NCI-H2171 (cell line): ENCODE measurements at regions not wholly inside any gene's neighbourhood (a gene's known extent, or its start where the extent isn't known, plus 50 kb on each side); places are given as distances from the start of the nearest gene placed in this dataset.
"Not testable (repeated sequence)": the region's sequence is repeated elsewhere in the genome, so short reads cannot be mapped to it uniquely, and the experiment has no call there.

Experiments used
- DNase-seq: peaks from one replicate; lab custom pipeline; 2025; lab: John Stamatoyannopoulos, UW

DNA sequence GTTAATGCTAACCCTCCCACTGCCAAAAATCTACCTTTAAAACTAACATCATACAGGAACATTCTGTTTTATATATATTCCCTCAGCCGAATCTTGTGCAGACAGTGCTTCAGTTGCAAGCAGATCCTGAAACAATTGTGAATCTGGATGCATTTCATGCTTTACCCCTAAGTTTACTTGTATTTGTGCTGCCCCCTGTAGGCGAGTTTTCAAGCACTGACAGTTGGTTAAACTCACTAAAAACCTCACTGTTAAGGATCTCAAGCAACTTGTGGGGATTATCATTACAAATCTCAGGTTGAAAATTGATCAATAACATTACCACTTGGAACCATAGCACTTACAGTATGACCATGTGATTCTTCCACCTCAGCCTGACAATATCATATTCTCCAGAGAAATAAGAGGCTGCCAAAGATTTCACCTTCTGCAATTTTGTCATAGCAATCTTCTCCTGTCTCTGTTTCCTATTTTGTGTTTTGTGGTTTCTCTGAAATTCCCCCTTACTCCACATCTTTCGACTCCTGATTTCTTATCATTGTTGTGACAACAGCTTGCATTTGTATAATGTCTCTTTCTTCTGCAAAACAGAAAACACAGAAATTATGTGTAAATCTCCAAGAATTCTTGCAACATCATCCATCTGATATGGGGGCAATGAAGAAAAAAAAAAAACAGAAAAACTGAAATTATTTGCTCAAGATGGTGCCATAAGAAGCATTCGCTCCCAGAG lies 354.6 kb upstream of the SETBP1 start:
- DNase-seq, result no peak

DNA sequence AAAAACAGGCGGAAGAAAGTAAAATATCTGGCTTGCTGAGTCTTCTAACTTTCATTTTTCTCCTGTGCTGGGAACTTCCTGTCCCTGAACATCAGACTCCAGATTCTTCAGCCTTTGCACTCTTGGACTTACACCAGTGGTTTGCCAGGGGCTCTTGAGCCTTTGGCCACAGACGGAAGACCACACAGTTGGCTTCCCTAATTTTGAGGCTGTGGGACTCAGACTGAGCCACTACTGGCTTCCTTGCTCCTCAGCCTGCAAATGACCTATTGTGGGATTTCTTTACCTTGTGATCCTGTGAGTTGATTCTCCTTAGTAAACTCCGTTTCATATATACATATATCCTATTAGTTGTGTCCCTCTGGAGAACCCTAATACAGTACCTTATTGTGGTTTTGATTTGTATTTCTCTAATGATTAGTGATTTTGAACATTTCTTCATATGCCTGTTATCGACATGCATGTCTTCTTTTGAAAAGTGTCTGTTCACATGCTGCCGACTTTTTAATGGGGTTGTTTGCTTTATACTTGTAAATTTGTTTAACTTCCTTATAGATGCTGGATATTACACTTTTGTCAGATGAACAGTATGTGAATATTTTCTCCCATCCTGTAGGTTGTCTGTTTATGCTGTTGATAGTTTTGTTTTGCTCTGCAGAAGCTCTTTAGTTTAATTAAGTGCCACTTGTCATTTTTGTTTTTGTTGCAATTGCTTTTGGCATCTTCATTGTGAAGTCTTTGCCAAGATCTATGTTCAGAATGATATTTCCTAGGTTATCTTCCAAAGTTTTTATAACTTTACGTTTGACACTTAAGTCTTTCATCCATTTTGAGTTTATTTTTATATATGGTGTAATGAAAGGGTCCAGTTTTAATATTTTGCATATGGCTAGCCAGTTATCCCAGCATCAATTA lies 348.8 kb upstream of the SETBP1 start:
- no peak for DNase-seq

DNA sequence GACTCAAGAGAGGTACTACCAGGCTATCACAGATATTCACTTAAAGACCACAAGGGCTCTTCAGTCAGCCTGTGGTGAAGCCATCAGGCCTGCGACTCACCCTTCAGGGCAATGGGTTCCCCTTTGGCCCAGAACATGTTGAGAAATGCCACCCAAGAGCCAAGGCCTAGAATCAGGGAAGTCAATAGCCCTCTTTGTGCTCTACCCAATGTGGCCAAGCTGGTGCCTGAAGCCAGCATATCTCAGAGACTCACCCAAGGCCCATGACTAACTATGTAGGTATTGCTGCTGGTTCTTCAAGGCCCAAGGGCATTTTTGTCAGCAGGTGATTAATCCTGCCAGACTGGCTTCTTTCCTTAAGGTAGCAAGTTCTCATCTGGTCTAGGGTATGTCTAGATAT lies 338.9 kb upstream of the SETBP1 start:
- DNase-seq, result no peak

DNA sequence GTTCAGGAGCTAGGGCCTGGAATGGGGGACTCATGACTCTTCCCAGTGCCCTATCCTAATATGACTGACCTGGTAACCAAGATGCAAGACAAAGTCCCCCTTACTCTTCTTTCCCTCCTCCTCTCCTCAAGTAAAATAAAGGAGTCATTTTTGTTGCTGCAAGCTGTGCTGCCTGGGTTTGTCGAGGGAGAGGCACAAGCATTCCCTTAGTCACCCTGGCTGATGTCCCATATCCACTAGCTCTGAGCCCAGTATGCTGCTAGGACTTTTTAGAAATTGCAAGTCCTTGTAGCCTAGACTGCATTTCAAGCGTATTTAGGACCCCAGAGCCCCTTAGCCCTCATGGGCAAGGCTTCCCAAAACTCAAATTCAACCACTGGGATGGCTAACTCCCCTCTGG lies 338.5 kb upstream of the SETBP1 start:
- no peak for DNase-seq

DNA sequence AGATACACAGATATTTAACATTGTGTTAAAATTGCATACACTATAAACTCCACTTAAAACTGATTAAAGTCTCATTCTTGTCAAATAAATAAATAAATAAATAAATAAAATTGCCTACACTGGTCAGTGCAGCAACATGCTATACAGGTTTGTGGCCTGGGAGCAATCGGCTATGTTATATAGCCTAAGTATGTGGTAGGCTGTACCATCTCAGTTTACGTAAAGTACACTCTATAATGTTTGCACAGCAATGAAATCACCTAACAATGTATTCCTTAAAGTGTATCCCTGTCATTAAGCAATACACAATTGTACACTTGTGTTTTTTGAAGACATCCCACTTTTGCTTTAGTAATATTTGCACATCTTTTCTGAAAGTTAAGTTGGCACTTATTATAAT lies 337.7 kb upstream of the SETBP1 start:
- no peak for DNase-seq

DNA sequence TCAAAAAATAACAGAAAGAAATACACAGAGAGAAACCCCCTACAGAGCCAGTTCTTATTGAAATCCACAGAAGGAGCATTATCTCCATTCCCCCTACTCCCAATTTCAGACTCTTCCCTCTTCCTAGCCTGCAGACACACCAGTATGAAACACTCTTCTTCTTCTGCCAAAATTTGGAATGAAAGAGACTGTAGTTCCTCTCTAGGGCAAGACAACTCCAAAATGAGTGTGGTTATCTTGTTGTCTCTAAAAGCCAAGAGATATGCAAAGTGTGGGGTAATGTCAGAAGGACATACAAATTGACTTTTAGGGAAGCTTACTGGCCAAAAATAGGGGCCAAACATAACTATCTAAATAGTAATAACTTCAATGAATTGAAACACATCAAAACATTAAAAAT lies 337.1 kb upstream of the SETBP1 start:
- DNase-seq, result no peak

DNA sequence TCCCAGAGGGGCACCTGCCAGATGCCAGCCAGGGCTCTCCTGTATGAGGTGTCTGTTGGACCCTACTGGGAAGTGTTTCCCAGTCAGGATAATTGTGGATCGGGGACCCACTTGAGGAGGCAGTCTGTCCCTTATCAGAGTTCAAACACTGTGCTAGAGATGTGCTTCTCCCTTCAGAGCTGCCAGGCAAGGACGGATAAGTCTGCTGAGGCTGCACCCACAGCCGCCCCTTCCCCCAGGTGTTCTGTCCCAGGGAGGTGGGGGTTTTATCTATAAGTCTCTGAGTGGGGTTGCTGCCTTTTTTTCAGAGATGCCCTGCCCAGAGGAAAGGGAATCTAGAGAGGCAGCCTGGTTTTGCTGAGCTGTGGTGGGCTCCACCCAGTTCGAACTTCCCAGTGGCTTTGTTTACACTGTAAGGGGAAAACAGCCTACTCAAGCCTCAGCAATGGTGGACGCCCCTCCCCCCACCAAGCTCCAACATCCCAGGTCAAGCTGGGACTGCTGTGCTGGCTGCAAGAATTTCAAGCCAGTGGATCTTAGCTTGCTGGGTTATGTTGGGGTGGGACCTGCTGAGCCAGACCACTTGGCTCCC lies 324.0 kb upstream of the SETBP1 start:
- DNase-seq, result peak; percentile 36

DNA sequence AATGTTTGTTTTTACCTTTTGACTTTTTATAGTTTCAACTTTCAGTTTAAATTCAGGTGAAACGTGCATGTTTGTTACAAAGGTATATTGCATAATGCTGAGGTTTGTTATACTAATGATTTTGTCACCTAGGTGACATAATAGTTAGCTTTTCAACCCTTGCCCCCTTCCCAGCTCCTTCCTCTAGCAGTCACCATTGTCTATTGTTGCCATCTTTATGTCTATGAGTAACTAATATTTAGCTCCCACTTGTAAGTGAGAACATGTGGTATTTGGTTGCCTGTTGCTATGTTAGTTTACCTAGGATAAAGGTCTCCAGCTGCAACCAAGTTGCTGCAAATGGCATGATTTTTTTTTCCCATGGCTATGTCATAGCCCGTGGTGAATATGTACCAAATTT lies 322.3 kb upstream of the SETBP1 start:
- no peak for DNase-seq

DNA sequence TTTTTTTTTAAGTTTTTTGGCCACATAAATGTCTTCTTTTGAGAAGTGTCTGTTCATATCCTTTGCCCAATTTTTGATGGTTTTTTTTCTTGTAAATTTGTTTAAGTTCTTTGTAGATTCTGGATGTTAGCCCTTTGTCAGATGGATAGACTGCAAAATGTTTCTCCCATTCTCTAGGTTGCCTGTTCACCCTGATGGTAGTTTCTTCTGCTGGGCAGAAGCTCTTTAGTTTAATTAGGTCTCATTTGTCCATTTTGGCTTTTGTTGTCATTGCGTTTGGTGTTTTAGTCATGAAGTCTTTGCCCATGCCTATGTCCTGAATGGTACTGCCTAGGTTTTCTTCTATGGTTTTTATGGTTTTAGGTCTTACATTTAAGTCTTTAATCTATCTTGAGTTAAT lies 320.9 kb upstream of the SETBP1 start:
- DNase-seq, result not testable (repeated sequence)

DNA sequence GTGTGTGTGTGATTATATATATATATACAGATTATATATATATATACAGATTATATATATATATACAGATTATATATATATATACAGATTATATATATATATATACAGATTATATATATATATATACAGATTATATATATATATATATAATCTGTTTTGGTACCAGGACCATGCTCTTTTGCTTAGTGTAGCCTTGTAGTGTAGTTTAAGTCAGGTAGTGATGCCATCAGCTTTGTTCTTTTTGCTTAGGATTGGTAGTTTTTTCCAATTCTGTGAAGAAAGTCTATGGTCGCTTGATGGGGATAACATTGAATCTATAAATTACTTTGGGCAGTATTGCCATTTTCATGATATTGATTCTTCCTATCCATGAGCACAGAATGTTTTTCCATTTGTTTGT lies 318.5 kb upstream of the SETBP1 start:
- not testable (repeated sequence) for DNase-seq

DNA sequence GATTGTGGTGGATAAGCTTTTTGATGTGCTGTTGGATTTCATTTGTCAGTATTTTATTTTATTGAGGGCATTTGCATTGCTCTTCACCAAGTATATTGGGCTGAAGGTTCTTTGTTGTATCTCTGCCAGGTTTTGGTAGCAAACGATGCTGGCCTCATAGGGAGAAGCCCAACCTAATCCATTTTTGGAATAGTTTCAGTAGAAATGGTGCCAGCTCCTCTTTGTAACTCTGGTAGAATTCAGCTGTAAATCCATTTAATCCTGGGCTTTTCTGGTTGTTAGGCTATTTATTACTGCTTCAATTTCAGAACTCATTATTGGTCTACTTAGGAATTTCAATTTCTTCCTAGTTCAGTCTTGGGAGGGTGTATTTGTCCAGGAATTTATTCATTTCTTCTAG lies 309.8 kb upstream of the SETBP1 start:
- no peak for DNase-seq

DNA sequence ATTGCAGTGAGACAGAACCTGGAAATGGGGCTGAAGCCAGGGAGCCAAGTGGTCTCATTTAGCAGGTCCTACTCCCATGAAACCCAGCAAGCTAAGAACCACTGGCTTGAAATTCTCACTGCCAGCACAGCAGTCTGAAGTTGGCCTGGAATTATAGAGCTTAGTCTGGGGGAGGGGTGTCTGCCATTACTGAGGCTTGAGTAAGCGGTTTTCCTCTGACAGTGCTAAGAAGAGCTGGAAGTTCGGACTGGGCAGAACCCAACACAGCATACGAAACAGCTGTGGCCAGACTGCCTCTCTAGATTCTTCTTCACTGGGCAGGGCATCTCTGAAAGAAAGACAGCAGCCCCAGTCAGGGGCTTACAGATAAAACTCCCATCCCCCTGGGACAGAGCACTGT lies 305.7 kb upstream of the SETBP1 start:
- no peak for DNase-seq

DNA sequence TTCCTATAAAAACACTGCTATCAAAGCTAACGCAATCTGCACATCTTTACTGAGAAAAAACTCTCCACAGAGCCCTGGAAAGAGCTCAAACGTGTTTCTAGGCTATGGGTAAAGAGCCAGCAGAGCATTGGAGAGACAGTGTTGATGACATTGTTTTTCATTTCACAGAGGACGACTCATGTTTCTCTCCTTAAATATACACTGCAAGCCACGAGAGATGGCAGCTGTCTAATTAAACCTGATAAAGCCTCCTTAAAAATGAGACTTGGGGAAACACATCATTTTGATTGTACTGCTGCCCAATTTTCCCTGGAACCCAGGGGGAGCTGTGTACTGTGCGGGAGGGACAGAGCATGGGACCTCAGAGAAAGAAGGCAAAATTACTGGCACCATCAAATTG lies 294.3 kb upstream of the SETBP1 start:
- DNase-seq, result peak; percentile 5

DNA sequence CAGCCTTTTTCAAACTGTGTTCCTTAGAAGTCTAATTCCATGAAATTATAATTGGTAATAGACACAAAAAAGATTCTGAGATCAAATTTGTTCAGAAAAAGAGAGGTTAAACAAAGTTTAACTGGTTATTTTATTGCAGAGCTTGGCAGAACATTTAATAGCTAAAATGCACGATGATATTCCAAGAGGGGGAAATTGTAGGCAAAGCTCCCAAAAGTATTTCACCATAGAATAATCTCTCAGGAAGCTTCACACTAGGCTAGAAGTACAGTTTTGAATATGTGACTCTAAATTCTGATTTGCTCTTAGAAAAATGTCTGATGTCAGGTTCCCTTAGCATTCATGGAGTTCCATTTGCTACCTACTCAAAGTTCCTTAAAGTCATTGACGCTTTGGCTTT lies 292.4 kb upstream of the SETBP1 start:
- no peak for DNase-seq

DNA sequence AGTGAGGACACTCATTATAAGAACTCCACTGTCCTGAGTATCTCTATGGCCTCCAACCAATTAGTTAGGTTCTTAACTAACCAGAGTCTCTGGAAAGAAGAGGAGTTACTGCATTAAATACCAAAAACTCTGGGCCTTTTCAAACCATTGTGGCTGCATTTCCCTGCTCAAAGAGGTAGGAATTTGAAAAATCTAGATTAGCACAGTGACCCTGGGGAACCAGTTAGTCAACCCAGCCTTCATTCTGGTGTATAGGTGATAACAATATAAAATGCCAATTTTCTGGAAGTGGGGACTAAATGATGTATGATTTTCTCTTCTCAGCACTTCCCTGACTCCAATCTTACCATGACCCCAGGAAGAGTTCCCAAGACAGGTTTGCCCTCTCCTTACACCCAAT lies 287.8 kb upstream of the SETBP1 start:
- DNase-seq, result no peak

DNA sequence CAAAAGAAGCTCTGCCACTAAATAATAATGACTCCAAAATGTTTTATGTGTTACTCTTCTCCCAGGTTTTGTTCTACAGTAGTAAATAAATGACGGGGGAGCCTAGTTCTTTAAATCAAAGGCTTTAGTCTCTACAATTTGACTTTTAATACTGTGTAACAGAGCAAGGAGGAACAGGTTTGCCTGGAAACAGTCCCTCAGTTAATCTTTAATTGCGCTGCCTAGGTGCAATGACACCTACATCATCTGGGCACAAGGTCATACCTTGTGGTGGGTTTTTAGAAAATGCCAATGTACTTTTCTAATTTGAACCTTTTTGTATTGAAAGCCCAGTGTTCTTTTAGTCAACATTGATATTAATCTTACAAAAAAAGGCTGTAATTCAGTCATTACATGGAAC lies 287.3 kb upstream of the SETBP1 start:
- no peak for DNase-seq

DNA sequence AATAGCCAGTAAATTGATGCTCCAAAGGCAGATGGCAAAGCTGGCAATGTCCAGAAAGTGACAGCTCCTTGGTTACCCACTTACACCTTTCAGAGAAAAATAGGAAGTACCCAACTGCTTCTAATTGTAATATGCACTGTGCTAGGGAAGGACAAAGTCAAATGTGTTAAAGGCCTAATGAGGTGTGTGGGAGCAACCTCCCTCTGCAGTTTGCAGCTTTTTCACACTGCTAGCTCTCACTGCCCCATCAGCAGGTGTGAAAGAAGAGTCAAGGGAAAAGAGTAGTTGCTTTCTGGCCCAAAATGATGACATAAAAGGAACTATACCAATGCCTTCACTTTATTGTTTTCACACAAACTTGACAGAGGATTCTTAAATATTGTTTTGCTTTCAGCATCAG lies 284.1 kb upstream of the SETBP1 start:
- DNase-seq, result no peak

DNA sequence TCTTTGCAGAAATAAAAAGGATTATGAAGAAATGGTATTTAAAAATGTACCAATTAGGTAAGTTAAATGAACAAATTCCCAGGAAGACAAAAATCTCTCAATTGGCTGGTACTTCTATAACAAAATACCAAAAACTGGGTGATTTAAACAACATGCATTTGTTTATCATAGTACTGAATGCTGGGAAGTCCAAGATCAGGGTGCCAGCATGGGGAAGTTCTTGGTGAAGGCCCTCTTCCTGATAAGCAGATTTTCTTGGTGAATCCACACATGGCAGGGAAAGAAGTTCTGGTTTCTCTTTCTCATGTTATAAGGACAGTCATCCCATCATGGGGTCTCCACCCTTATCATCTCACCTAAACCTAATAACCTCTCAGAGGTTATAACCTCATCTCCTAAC lies 271.6 kb upstream of the SETBP1 start:
- DNase-seq, result no peak

DNA sequence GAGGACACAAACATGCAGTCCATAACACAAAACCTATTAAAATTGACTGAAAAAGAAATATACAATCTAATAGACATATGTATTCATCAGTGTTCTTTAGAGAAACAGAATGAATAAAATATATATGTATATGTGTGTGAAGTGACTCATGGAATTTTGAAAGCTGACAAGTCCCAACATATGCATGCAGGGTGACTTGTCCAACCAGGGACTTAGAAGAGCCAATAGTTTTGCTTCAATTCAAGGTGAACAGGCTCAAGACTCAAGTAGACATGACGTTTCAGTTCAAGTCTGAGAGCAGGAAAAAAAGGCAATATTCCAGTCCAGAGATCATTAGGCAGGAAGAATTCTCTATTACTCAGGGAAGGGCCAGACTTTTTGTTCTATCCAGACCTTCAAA lies 271.2 kb upstream of the SETBP1 start:
- DNase-seq, result no peak

DNA sequence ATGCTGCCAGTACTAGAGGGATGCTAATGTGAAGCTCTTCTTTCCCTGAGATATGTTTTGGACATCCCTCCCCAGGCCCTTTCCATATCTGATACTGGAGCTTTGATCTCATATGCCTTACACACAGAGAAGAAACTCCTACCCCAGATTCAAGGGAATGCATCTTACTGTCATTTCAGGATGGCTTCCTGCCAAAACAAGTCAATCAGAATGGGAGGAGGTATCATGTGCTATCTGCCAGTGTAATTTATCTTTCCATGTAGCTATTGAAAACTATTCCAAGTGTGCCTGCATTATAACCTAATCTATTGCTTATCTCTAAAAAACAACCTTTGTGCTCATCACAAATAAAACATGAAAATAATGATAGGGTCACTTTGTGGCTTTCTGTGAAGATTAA lies 269.9 kb upstream of the SETBP1 start:
- DNase-seq, result no peak

DNA sequence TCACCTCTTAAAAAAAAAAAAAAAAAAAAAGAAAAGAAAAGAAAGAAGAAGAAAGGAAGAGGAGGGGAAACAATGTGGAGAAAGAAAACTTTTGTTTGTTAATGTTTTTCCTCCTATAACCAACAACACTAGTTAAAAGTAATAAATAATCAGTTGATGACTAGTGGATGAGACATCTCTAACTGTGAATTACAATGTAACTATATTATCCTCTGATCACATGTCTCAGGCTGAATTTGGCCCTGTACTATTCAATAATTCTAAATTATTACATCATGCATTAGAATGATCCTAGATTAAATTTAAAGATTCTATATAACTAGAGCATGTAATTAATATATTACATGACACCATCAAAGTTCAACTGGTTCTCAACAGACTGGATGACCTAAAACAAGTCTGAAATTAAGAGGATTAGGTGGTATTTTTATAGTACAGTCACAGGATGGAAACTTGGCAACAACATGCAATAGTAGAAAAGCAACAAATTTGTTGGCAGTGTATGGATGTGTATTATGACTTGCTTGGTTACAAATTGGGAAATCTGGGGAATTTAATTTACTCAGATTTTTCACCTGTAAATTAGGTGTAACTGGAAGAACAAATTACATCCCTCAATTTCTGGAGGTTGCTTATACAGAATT lies 269.3 kb upstream of the SETBP1 start:
- no peak for DNase-seq

DNA sequence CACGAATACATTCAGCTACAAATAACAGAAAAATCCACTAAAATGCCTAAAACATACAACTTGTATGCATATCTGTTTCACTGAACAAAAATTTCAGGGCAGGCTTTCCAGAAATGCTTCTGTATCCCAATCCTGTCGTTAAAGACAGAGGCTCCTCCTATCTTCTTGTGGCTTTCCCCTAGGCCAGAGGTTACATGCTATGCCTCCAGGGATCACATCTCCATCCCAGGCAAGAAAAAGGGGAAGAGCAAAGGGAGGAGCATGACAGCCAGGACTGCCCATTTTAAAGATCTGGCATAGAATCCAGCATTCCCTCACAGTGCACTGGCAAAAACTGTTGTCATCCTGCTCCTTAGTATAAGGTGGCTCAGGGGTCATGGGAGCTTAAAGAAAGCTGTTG lies 268.7 kb upstream of the SETBP1 start:
- no peak for DNase-seq
